ENCODE measurements at regions not wholly inside any gene's neighbourhood (a gene's known extent, or its start where the extent isn't known, plus 50 kb on each side); places are given as distances from the start of the nearest gene placed in this dataset.

DNA sequence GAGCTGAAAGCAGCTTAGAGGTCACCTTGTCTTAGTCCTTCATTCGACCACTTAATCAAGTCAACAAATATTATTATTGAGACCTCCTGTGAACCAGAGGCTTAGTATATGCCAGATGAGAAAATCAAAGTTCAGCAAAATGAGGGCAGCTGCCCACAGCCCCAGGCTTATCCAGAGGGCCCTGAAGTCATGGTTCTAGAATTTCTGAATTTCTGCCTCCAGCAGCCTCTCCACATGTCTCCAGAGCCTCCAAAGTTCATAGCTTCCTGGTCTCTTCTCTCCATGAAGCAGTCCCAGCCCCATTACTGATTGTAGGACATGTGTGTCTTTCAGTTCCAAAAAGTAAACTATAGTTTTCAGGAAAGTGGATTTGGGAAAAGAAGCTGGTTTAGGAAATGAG lies 96.9 kb upstream of the TSC22D2 start:
- Histone ChIP-seq H3K4me1 (peaks cover 9% of the 10 kb centered on the region), H3K4me3 (no peak overlapping the region), H3K27ac (no peak overlapping the region), H3K9ac (ENCODE audit: low read depth in 2 of 2, low read length in 2 of 2) (no peak overlapping the region), H3K36me3 (no peaks in the 10 kb centered on the region), H3K9me3 (no peaks in the 10 kb centered on the region), H3K27me3 (no peaks in the 10 kb centered on the region)
- DNase-seq = no peak
- TF ChIP-seq, protein P1, sequence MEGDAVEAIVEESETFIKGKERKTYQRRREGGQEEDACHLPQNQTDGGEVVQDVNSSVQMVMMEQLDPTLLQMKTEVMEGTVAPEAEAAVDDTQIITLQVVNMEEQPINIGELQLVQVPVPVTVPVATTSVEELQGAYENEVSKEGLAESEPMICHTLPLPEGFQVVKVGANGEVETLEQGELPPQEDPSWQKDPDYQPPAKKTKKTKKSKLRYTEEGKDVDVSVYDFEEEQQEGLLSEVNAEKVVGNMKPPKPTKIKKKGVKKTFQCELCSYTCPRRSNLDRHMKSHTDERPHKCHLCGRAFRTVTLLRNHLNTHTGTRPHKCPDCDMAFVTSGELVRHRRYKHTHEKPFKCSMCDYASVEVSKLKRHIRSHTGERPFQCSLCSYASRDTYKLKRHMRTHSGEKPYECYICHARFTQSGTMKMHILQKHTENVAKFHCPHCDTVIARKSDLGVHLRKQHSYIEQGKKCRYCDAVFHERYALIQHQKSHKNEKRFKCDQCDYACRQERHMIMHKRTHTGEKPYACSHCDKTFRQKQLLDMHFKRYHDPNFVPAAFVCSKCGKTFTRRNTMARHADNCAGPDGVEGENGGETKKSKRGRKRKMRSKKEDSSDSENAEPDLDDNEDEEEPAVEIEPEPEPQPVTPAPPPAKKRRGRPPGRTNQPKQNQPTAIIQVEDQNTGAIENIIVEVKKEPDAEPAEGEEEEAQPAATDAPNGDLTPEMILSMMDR (IDR thresholded peaks at IDR 0.05) = no peak
- intact Hi-C loops (cut with DNase I) = no loop called here

DNA sequence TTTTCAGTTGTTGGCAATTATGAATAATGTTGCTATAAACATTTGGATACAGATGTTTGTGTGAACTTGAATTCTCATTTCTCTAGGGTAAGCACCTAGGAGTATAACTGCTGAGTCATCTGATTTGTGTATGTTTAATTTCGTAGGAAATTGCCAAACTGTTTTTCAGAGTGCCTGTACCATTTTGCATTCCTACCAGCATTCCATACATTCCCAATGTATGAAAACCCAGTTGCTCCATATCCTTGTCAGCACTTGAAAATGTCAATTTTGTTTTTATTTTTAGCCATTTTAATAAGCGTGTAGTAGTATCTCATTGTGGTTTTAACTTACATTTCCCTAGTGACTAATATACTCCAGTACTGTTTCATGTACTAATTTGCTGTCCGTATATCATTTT lies 98.5 kb upstream of the TSC22D2 start:
- no peaks in the 10 kb centered on the region for H3K36me3 ChIP-seq
- DNase-seq = no peak
- no peak overlapping the region for H3K9ac ChIP-seq (ENCODE audit: low read depth in 2 of 2, low read length in 2 of 2)
- H3K27ac ChIP-seq = no peak overlapping the region
- TF ChIP-seq, protein P1 (IDR thresholded peaks at IDR 0.05) = no peak
- no peaks in the 10 kb centered on the region for H3K27me3 ChIP-seq
- H3K4me3 ChIP-seq = no peak overlapping the region
- intact Hi-C loops (cut with DNase I) = no loop called here
- no peaks in the 10 kb centered on the region for H3K9me3 ChIP-seq
- H3K4me1 ChIP-seq = peaks cover 9% of the 10 kb centered on the region

DNA sequence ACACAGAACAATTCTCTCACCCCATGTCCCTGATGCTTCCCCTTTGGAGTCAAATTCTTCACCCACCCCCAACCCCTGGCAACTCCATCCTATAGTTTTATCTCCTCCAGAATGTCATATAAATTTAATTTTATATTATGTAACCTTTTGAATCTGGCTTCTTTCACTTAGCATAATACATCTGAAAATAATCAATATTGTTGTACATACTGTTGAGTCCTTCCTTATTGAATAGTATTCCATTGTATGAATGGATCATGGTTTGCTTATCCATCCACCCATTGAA lies 98.9 kb upstream of the TSC22D2 start:
- Histone ChIP-seq H3K27ac (no peak overlapping the region), H3K9ac (ENCODE audit: low read depth in 2 of 2, low read length in 2 of 2) (no peak overlapping the region), H3K27me3 (no peaks in the 10 kb centered on the region), H3K4me3 (no peak overlapping the region), H3K9me3 (no peaks in the 10 kb centered on the region), H3K4me1 (peaks cover 7% of the 10 kb centered on the region), H3K36me3 (no peaks in the 10 kb centered on the region)
- intact Hi-C loops (cut with DNase I) = no loop called here
- TF ChIP-seq, protein P1 (IDR thresholded peaks at IDR 0.05) = no peak
- DNase-seq = no peak

DNA sequence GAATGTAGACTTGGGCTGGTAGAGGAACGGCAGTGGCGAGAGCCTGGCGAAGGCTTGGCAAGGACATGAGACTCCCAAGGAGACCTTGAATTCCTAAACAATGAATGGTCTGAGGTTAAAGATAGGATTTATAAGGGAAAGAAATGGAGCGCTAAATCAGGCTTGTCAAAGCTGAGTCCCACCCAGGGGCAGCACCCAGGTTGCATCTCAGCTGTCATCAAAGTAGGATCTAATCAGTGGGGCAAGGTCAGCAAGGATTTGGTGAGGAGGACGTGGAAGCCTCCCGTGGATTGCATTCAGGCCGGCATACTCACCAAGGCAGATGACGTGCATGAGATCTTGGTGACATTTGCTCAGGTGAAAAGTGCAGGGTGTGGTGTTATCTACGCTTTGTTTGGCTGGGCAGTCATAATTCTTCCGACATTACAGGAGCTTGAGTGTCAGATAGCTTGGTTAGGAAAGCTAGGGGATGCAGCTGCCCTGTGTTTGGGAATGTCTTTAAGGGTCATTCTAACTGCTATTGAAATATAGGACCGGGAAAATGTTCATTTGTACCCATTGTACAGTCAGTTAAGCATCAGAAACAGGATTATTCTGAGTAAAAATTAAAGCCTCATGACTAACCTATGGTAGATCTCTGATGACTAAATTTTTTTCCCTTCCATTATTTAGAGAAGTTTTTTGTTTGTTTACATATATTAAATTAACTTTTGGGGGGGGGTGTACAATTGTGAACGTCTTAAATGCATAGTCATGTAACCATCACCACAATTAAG lies 99.4 kb upstream of the TSC22D2 start:
- Histone ChIP-seq H3K27me3 (no peaks in the 10 kb centered on the region), H3K27ac (no peak overlapping the region), H3K9ac (ENCODE audit: low read depth in 2 of 2, low read length in 2 of 2) (peak overlapping the region in 1 of 2 donors; percentile 31), H3K4me3 (no peak overlapping the region), H3K9me3 (no peaks in the 10 kb centered on the region), H3K36me3 (no peaks in the 10 kb centered on the region), H3K4me1 (peaks cover 4% of the 10 kb centered on the region)
- peak; percentile 75 for DNase-seq
- TF ChIP-seq, protein P1 (IDR thresholded peaks at IDR 0.05) = no peak
- intact Hi-C loops (cut with DNase I) = no loop called here

DNA sequence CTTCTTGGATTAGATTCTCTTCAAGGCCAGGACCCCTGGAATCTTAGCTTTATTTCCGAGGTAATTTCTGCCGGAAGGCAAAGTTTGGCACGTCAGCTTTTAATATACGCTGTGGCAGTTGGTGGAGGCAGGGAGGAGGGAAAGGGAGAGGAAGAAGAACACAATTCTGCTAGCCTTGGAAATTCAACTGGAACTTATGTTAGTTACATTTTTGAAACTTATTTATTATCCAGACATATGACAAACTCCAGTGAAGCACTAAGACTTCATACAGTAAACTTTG lies 100.1 kb upstream of the TSC22D2 start:
- no peaks in the 10 kb centered on the region for H3K36me3 ChIP-seq
- H3K9ac ChIP-seq (ENCODE audit: low read depth in 2 of 2, low read length in 2 of 2) = no peak overlapping the region
- no peak for DNase-seq
- no peaks in the 10 kb centered on the region for H3K9me3 ChIP-seq
- peak overlapping the region; percentile 30 for H3K27ac ChIP-seq
- peaks cover 4% of the 10 kb centered on the region for H3K4me1 ChIP-seq
- intact Hi-C loops (cut with DNase I) = no loop called here
- H3K4me3 ChIP-seq = no peak overlapping the region
- H3K27me3 ChIP-seq = no peaks in the 10 kb centered on the region
- TF ChIP-seq, protein P1 (IDR thresholded peaks at IDR 0.05) = no peak
